Transverse colon (tissue), 4 donors: ENCODE measurements at regions not wholly inside any gene's neighbourhood (a gene's known extent, or its start where the extent isn't known, plus 50 kb on each side); places are given as distances from the start of the nearest gene placed in this dataset.
A peak's percentile ranks its signal among the peaks of the same experiment; 100 is the strongest.

Source experiments
- DNase-seq: peaks from one replicate; pipeline ENCODE4 v3.0.0-alpha.2; 2019
- H3K27ac ChIP-seq, 4 donors: fragments of 200-600 bp; sonication (generic); 2 replicates each; pipeline ENCODE4 v1.5.1; 2016 to 2018; ENCODE audit warnings: inconsistent platforms in 4 of 4
- H3K27me3 ChIP-seq: fragments of 200-600 bp; sonication (generic); 2 replicates; pipeline ENCODE4 v1.5.1; 2017; ENCODE audit warnings: inconsistent platforms
- H3K36me3 ChIP-seq, 4 donors: fragments of 200-600 bp; sonication (generic); 2 replicates each; pipeline ENCODE4 v1.5.1; 2017 to 2019; ENCODE audit warnings: inconsistent platforms in 4 of 4
- H3K4me1 ChIP-seq, 4 donors: fragments of 200-600 bp; sonication (generic); 2 replicates each; pipeline ENCODE4 v1.5.1; 2017 to 2020; ENCODE audit warnings: inconsistent platforms in 4 of 4
- H3K4me3 ChIP-seq, 4 donors: fragments of 200-600 bp; sonication (generic); 1 replicate in 1 of 4; 2 replicates in 3 of 4; pipeline versions ENCODE4 v1.5.1 to v1.6.1; 2017 to 2019; ENCODE audit warnings: inconsistent platforms in 4 of 4
- H3K9me3 ChIP-seq, 2 donors: fragments of 200-600 bp; sonication (generic); 2 replicates each; pipeline ENCODE4 v1.5.1; 2017 to 2019; ENCODE audit warnings: inconsistent platforms in 2 of 2
- EP300 ChIP-seq: sonication (generic); formaldehyde crosslinking; IDR thresholded peaks from one replicate; pipeline ENCODE4 v1.6.1; 2017; ENCODE audit warnings: antibody characterized with exemption, low read depth
- POLR2A ChIP-seq: fragments of 450-650 bp; IDR thresholded peaks from one replicate; pipeline ENCODE4 v1.6.1; 2016; ENCODE audit warnings: antibody characterized with exemption, mild to moderate bottlenecking, moderate library complexity
- POLR2AphosphoS5 ChIP-seq, 3 donors: sonication (generic); formaldehyde crosslinking; IDR thresholded peaks; one replicate each; pipeline ENCODE4 v1.6.1; 2016; ENCODE audit warnings: antibody characterized with exemption in 3 of 3
- WGBS, 2 donors: methylation state at CpG; one replicate each; pipeline ENCODE4 v1.1.5; 2018; ENCODE audit warnings: low coverage in 1 of 2; 5-methylcytosine and 5-hydroxymethylcytosine counted together
- in situ Hi-C, 4 donors: fragments of 200-750 bp; cut with MboI; loops; one replicate each; pipeline versions ENCODE4 v1.15.0 to v1.15.1; 2017; ENCODE audit warnings: low sequenced_read_pairs in 3 of 4, low pct_ligation_motif_present in 1 of 4, low pct_unique_long_range_greater_than_20kb in 1 of 4
- intact Hi-C: fragments of 100-400 bp; cut with DNase I; formaldehyde crosslinking; loops from one replicate; pipeline ENCODE4 v1.15.1; 2023; ENCODE audit warnings: low total_unique reads
- TF ChIP-seq, protein P1 (sequence below), 5 experiments: fragments of 200-600 bp in 3 of 5; fragments of 450-650 bp in 2 of 5; sonication (generic) in 3 of 5; IDR thresholded peaks; 1 replicate in 2 of 5; 2 replicates in 3 of 5; pipeline ENCODE4 v1.5.1; 2016 to 2017; ENCODE audit warnings: antibody characterized with exemption in 5 of 5, inconsistent platforms in 3 of 5, mild to moderate bottlenecking in 2 of 5, moderate library complexity in 1 of 5

DNA sequence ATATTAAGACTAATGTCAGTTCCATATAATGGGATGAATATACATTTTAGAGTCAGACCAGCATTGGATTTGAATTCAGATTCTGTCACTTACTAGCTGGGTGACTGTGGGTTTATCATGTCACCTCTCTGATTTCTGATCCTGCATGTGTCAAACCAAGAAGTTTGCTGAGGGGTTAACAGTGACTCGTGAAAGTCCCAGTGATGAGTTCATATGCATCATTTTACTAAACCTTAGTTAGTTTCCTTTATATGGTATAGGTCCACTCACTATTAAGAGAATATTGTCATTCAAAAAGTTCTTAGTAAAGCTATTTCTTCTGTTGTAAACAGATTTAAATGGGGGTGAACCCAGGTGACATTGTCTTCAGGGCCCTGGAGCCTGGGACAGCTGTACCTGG is 102.3 kb downstream of the ZNF621 start:
- DNase-seq = no peak
- H3K27ac ChIP-seq = no peak overlapping the region
- peaks cover 4 to 9% of the 10 kb centered on the region in 2 donors for H3K9me3 ChIP-seq
- 40 to 75% methylated on average over 1 of the region's 1 CpG for WGBS, 2 donors
- no peak overlapping the region for H3K4me3 ChIP-seq
- intact Hi-C loops = no loop called here
- H3K36me3 ChIP-seq = no peaks in the 10 kb centered on the region
- no peaks in the 10 kb centered on the region for H3K4me1 ChIP-seq
- H3K27me3 ChIP-seq = no peaks in the 10 kb centered on the region
- TF ChIP-seq EP300 (no peak), POLR2AphosphoS5 (IDR thresholded peaks at IDR 0.05) (no peak), POLR2A (no peak)
- TF ChIP-seq, protein P1, sequence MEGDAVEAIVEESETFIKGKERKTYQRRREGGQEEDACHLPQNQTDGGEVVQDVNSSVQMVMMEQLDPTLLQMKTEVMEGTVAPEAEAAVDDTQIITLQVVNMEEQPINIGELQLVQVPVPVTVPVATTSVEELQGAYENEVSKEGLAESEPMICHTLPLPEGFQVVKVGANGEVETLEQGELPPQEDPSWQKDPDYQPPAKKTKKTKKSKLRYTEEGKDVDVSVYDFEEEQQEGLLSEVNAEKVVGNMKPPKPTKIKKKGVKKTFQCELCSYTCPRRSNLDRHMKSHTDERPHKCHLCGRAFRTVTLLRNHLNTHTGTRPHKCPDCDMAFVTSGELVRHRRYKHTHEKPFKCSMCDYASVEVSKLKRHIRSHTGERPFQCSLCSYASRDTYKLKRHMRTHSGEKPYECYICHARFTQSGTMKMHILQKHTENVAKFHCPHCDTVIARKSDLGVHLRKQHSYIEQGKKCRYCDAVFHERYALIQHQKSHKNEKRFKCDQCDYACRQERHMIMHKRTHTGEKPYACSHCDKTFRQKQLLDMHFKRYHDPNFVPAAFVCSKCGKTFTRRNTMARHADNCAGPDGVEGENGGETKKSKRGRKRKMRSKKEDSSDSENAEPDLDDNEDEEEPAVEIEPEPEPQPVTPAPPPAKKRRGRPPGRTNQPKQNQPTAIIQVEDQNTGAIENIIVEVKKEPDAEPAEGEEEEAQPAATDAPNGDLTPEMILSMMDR (IDR thresholded peaks at IDR 0.05) = no peak
- in situ Hi-C loops = no loop called here

DNA sequence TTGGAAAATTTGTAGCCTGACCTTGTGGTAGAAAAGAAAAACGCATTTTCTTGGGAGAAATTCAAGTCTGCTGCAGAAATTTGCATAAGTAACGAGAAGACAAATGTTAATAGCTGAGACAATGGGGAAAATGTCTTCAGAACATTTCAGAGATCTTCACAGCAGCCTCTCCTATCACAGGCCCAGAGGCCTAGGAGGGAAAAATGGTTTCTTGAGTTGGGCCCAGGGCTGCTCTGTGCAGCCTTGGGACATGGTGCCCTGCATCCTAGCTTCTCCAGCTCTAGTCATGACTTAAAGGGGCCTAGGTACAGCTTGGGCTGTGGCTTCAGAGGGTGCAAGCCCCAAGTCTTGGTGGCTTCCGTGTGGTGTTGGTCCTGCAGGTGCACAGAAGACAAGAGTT is 104.2 kb downstream of the ZNF621 start:
- Histone ChIP-seq H3K36me3 (no peaks in the 10 kb centered on the region), H3K9me3 (peaks cover 4 to 13% of the 10 kb centered on the region in 2 donors), H3K27me3 (no peaks in the 10 kb centered on the region), H3K4me3 (no peak overlapping the region), H3K27ac (no peak overlapping the region), H3K4me1 (no peaks in the 10 kb centered on the region)
- intact Hi-C loops (no loop called here), in situ Hi-C loops (no loop called here)
- WGBS, 2 donors = 75 to 96% methylated on average over 2 to 3 of the region's 3 CpGs
- TF ChIP-seq EP300 = no peak
- TF ChIP-seq POLR2A = no peak
- no peak for TF ChIP-seq POLR2AphosphoS5 (IDR thresholded peaks at IDR 0.05)
- TF ChIP-seq, protein P1 (IDR thresholded peaks at IDR 0.05) = no peak
- DNase-seq = no peak

DNA sequence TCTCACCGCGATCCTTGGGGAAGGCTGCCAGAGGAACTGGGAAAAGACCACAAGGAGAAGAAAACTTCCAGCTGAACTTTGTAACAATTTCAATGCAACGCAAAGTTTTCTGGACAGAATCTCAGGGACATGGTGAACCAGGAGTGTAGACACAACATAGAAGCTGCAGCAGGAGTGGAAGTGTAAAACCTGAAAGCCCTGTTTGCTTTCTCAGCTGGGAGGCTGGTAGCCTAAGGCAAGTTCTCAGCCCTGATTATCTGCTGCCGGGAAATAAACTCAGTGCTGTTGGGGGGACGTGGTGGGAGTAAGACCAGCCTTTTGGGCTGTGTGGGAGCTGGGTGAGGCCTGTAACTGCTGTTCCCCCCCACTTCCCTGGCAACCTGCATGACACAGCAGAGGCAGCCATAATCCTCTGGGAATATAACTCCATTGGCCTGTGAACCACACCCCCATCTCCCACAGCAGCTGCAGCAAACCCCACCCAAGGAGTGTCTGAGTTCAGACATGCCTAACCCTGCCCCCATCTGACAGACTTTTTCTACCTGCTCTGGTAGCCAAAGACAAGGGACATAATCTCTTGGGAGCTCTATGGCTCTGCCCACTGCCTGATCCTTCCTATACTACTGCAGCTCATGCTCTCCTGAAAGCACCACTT is 106.7 kb downstream of the ZNF621 start:
- Histone ChIP-seq H3K4me3 (no peak overlapping the region), H3K27ac (peak overlapping the region in 1 of 4 donors; percentile 23), H3K36me3 (no peaks in the 10 kb centered on the region), H3K4me1 (no peaks in the 10 kb centered on the region), H3K9me3 (peaks cover 10 to 14% of the 10 kb centered on the region in 2 donors), H3K27me3 (no peaks in the 10 kb centered on the region)
- 78% methylated on average over 5 of the region's 5 CpGs; no CpG with 5 or more reads in 1 of the 2 donors for WGBS, 2 donors
- peak; percentile 37 for DNase-seq
- in situ Hi-C loops (no loop called here), intact Hi-C loops (no loop called here)
- TF ChIP-seq POLR2AphosphoS5 (IDR thresholded peaks at IDR 0.05) (no peak), EP300 (no peak), POLR2A (no peak)
- TF ChIP-seq, protein P1 (IDR thresholded peaks at IDR 0.05) = no peak

DNA sequence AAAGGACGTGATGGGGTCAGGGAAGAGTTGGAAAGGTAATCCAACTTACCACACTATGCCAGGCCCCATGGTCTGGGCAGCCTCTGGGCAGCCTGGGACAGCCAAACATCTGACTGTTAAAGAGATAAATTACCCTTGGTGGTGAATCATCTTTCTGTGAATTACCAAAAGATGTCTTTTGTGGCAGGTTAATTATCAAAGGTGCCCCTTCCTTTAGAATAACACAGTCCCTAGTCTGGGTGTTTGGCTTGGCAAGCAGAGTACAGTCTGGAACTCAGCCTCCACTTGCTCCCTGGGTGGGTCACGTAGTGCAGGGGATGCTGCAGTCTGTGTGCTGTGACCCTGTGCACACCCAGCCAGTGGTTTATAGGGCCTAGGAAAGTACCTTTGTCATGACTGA is 113.1 kb downstream of the ZNF621 start:
- in situ Hi-C loops (no loop called here), intact Hi-C loops (no loop called here)
- WGBS, 2 donors = 83 to 91% methylated on average over 1 to 2 of the region's 2 CpGs
- no peaks in the 10 kb centered on the region for H3K4me1 ChIP-seq
- H3K36me3 ChIP-seq = no peaks in the 10 kb centered on the region
- no peak overlapping the region for H3K27ac ChIP-seq
- TF ChIP-seq POLR2AphosphoS5 (IDR thresholded peaks at IDR 0.05) (no peak), POLR2A (no peak), EP300 (no peak)
- TF ChIP-seq, protein P1 (IDR thresholded peaks at IDR 0.05) = no peak
- H3K27me3 ChIP-seq = no peaks in the 10 kb centered on the region
- DNase-seq = no peak
- H3K9me3 ChIP-seq = peaks cover 6 to 9% of the 10 kb centered on the region in 2 donors
- no peak overlapping the region for H3K4me3 ChIP-seq
